Coronary artery (tissue), 2 donors: ENCODE measurements at regions not wholly inside any gene's neighbourhood (a gene's known extent, or its start where the extent isn't known, plus 50 kb on each side); places are given as distances from the start of the nearest gene placed in this dataset.

Experiments
- DNase-seq: peaks from one replicate; pipeline ENCODE4 v3.0.0-alpha.2; 2017; ENCODE audit warnings: low spot score
- H3K27ac ChIP-seq, 2 donors: fragments of 200-600 bp; sonication (generic); one replicate each; pipeline ENCODE4 v1.5.1; 2016 to 2019
- H3K4me3 ChIP-seq: fragments of 200-600 bp; sonication (generic); 2 replicates; pipeline ENCODE4 v1.5.1; 2016; ENCODE audit warnings: mild to moderate bottlenecking, moderate library complexity
- TF ChIP-seq, protein P1 (sequence below): fragments of 200-600 bp; sonication (generic); IDR thresholded peaks from one replicate; pipeline ENCODE4 v1.5.1; 2019; ENCODE audit warnings: antibody characterized with exemption

DNA sequence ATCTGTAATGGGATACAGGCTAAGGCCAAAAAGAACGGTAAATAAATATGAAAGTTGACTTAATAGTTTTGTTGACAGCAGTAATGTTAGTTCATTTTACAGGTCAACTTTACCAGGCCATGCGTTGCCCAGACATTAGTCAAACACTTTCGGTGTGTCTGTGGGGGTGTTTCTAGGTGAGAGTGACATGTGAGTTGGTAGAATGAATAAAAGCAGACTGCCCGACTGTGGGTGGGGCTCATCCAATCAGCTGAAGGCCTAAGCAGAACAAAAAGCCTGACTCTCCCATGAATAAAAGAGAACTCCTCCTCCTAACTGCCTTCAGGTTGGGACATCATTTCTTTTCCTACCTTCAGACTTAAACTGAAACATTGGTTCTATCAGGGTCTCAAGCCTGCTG, 132.3 kb downstream of the MTPAP start:
- DNase-seq = no peak
- TF ChIP-seq, protein P1, sequence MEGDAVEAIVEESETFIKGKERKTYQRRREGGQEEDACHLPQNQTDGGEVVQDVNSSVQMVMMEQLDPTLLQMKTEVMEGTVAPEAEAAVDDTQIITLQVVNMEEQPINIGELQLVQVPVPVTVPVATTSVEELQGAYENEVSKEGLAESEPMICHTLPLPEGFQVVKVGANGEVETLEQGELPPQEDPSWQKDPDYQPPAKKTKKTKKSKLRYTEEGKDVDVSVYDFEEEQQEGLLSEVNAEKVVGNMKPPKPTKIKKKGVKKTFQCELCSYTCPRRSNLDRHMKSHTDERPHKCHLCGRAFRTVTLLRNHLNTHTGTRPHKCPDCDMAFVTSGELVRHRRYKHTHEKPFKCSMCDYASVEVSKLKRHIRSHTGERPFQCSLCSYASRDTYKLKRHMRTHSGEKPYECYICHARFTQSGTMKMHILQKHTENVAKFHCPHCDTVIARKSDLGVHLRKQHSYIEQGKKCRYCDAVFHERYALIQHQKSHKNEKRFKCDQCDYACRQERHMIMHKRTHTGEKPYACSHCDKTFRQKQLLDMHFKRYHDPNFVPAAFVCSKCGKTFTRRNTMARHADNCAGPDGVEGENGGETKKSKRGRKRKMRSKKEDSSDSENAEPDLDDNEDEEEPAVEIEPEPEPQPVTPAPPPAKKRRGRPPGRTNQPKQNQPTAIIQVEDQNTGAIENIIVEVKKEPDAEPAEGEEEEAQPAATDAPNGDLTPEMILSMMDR = no peak
- Histone ChIP-seq H3K27ac (no peak overlapping the region), H3K4me3 (no peak overlapping the region)

DNA sequence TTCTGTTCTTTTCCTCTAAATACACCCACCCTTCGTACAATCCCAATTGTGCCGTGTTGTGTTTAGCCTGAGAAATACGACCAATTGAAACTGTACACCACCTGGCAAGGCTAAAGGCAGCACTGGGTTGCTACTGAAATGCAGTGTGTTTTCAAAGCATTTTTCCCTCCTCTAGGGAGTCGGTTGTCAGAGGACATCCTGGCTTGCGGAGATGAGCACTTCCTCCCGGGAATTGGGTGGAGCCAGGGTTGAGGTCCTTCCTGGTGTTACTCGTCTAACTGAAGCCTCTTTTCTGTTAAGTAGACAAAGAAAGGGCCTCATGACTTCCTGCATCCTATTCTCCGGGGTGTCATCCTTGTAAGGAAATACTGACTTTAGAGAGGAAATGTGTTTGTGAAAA, 133.5 kb downstream of the MTPAP start:
- Histone ChIP-seq H3K27ac (peak overlapping the region in 1 of 2 donors; percentile 15), H3K4me3 (no peak overlapping the region)
- no peak for DNase-seq
- TF ChIP-seq, protein P1 = no peak

DNA sequence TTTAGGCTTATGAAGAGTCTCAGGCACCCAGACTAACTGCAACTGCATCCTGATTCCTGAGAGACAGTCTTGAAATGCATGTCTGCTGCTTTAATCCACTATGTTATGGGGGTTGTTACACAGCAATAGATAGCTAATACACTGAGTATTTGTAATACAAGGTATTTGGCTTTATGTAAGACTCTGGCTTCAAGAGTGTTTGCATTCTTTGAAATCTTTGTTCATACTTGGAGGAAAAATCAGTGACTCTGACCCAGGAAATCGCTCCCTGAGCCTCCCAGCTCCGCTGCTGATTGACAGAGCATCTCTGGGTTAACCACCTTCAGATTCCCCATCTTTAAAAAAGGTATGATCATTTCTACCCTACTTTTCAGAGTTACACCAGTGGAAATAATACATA, 133.9 kb downstream of the MTPAP start:
- Histone ChIP-seq H3K27ac (peak overlapping the region in 1 of 2 donors; percentile 15), H3K4me3 (no peak overlapping the region)
- TF ChIP-seq, protein P1 = no peak
- DNase-seq = no peak

DNA sequence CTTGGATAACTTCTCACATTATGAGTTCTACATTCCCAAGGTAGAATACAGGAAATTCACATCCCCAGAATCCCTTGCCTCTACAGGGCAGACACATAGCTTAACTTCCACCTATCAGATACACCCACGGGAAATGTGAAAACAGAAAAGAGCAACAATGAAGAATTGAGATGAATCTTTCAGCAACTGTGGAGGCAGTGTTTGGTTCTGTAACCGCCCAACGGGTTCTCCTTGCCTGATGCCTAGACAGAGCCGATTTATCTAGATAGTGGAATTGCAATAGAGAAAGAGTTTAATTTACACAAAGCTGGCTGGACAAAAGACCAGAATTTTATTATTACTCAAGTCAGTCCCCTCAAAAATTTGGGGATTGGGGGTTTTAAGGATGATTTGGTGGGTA, 138.8 kb downstream of the MTPAP start:
- H3K27ac ChIP-seq = no peak overlapping the region
- no peak for DNase-seq
- no peak overlapping the region for H3K4me3 ChIP-seq
- TF ChIP-seq, protein P1 = no peak

DNA sequence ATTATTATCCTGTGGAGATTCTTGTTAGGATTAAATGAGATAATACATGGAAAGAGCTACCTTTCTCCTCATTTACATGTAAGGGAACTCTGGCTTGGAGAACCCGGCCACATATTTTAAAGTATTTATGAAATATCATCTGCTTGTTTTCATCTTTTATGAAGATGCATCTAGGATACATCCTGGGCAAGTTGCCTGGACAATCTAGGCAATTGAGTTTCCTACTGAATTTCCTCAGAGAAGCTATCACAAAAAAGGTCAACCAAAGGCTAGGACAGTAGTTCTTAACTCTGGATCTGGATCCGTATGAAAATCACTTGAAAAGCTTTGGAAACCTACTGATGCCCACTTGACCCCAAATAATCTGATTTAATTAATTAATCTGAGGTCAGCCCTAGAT, 140.7 kb downstream of the MTPAP start:
- DNase-seq = no peak

DNA sequence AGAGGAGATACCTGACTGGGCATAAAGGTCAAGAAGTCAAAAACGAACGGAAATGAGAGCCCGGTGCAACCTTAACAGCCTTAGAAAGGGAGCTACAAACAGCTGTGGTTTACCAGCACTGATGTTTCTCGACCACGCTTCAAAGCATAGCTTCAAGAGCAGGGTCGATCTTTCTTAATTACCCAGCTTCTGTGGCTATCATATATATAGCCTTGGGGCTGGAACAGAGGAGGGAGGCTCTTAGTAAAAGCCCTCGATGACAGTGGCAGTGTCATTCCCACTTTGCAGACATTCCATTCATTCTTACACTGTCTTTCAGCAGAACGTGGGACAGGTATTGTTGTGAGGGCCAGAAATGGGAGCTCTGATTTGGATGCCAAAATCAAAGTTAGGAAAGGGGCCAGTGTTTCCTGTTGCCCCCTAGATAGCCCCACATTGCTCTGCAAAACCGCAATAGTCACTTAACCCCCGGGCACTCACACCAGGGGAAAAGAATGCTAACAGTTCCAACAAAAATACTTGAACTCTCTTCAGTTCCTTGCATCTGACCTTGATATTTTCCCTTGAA, 141.5 kb downstream of the MTPAP start:
- TF ChIP-seq, protein P1 = no peak
- no peak for DNase-seq
- H3K4me3 ChIP-seq = no peak overlapping the region
- no peak overlapping the region for H3K27ac ChIP-seq

More for the DNA sequence above, 140.7 kb downstream of the MTPAP start:
- TF ChIP-seq, protein P1 = no peak
- Histone ChIP-seq H3K4me3 (no peak overlapping the region), H3K27ac (no peak overlapping the region)

DNA sequence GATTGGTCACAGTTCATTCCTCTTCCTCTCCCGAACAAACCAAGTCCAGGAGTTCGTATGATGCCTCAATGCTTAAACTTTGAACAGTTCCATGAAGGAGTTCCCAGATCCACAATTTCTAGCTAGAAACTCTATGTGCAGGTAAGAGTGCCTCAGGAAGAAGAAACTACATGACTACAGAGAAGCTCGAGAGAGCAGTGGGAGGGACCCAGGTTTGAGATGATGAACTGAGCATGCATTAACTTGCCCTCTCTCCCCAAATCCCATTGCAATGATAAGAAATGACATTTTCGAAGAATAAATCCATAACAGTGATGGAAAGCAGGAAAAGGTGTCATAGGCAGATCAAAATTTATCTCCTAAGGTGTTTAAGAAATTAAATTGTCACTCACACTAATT, 140.6 kb upstream of the JCAD start:
- TF ChIP-seq, protein P1 = no peak
- H3K27ac ChIP-seq = no peak overlapping the region
- no peak overlapping the region for H3K4me3 ChIP-seq
- no peak for DNase-seq
